Activated T-cell treated with anti-CD3 and anti-CD28 coated beads for 1 hour (primary cell): ENCODE measurements at regions not wholly inside any gene's neighbourhood (a gene's known extent, or its start where the extent isn't known, plus 50 kb on each side); places are given as distances from the start of the nearest gene placed in this dataset.

ENCODE experiments used
- DNase-seq: peaks from one replicate; pipeline ENCODE4 v3.0.0-alpha.2; 2020; ENCODE audit warnings: low read depth

DNA sequence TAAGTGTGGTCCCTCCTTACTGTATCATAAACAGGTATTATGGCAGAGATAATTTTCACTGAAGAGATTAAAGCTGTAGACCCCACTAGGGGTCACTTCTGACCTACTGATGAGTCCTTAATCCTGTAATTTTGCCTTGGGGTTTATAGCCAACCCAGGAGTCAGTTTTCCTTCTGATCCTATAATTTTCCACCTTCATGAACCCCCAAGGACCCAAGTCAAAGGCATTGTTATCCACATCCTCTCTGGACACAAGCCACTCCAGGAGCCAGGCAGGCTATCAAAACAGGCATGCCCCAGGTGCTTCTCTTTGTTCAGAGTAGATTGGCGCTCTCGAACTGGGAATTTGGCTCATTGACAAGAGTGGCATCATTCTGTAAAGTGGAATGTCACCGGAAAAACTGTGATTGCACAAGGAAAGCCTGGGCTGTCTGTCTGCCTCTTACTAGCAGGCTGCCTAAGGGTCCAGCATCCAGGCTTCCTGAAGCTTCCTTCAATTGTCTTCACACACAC is 1523.2 kb upstream of the FLRT2 start:
- no peak for DNase-seq

DNA sequence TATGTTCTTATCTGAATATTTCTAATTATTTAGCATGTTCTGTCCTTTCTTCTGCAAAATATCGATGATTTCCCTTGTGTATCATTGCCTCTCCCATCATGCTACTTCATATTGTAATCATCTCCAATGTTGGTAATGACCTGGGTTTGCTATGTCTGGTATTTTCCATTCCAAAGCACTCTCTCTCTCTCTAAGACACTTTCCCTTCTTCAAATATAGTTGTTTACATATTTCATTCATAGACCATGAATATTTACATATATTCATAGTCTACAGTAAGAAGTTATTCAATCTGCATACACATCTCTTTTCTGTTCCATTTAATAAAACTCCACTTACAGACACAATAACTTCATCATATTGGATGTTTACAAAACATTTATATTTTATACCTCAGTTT is 1516.5 kb upstream of the FLRT2 start:
- DNase-seq = no peak

GRCh38 chr14:84017495-84017894 is 1512.4 kb upstream of the FLRT2 start:
- no peak for DNase-seq

GRCh38 chr14:84021433-84021832 is 1508.5 kb upstream of the FLRT2 start:
- DNase-seq = no peak

- DNase-seq = no peak
Measured at GRCh38 chr14:84024231-84024820, 1505.6 kb upstream of the FLRT2 start.

- no peak for DNase-seq
Measured at GRCh38 chr14:84025106-84026012, 1504.6 kb upstream of the FLRT2 start.

- DNase-seq = no peak
Measured at GRCh38 chr14:84027351-84027750, 1502.6 kb upstream of the FLRT2 start.

DNA sequence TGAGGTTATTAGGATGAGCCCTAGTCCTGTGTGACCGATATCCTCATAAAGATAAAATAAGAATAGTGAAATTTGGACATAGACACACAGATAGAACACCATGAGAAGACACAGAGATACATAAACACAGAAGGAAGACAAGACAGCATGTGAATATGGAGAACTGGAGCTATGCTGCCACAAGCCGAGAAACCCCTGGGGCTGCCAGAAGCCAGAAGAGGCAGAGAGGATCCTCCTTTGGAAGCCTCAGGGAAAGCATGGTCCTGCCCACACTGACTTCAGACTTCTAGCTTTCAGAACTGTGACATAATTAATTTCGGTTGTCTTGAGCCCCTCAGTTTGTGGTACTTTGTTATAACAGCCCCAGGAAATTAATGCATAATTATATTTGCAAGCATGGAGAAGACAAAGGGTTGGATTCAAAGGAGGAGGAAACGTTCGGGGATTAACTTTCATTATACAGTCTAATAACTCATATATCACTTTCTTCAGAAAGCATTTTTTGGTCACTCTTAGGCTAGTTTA is 1501.8 kb upstream of the FLRT2 start:
- no peak for DNase-seq

DNA sequence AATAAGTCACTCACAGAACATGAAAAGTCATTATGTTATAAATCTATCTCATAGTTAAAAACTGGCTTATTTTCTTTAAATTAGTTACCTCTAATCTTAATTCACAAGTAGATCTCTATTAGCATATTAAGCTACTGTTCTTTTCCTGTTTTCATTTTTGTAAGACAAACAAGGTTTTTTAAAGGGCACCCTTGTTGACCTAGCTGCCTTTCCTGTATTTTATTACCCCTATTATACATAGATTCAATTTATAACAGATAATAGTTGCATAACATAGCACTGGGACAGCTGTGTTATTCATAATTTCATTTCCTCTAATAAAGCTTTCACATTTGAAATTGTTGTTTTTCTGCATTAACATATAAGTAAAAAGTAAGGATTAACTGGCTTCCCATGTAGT is 1500.7 kb upstream of the FLRT2 start:
- DNase-seq = no peak

GRCh38 chr14:84029720-84030119 is 1500.2 kb upstream of the FLRT2 start:
- no peak for DNase-seq

- no peak for DNase-seq
Measured at GRCh38 chr14:84036840-84037239, 1493.1 kb upstream of the FLRT2 start.

GRCh38 chr14:84037593-84037992 is 1492.4 kb upstream of the FLRT2 start:
- no peak for DNase-seq

GRCh38 chr14:84040101-84040500 is 1489.8 kb upstream of the FLRT2 start:
- DNase-seq = no peak

DNA sequence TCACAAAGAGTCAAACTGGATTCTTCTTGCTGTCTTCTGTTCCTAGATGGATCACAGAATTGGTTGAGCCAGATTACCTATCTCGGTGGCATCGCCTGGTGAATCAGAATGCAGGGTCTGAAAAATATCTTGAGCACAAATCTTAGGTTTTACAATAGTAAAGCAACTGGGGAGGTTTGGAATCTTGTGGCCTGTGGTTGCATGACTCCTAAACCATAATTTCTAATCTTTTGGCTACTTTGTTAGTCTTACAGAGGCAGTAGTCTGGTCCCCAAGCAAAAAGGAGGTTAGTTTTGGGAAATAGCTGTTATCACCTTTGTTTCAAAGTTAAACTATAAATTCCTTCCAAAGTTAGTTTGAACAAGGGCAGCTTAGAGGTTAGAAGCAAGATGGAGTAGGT is 1488.5 kb upstream of the FLRT2 start:
- no peak for DNase-seq

- no peak for DNase-seq
Measured at GRCh38 chr14:84042992-84043391, 1487.0 kb upstream of the FLRT2 start.

DNA sequence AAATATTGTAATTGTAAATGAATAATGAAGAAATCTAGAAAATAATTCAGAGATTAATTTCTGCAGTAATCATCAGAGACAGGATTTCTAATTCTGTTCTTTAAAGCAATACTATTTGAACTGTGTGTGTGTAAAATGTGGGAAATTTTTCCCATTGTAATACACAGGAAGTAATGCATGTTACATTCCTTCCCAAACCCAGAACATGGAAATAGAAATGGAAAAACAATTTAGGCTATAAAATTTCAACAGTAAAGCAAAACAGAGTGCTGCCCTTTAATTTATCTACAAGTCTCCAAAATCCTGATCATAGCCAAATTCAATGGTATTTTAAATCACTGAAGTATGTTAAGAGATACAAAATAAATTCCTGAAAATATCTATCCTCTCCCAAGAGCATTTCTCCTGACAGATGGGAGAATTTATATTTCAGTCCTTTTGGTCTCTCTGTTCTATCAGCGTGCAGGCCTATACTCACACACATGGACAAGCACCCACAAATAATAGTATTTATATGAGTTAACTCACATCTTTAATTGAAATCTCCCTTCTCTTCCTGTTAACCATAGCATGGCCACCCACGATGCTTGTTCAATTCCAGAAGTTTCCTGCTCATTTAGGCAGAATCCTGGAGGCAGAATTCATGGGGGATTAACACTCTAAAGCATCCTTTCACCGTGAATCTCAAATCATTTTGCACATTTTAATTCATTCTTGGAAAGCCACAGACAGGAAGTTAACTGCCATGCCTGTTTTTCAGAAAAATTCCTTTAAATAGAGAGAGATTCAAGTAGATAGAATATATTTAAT is 1465.4 kb upstream of the FLRT2 start:
- DNase-seq = no peak

DNA sequence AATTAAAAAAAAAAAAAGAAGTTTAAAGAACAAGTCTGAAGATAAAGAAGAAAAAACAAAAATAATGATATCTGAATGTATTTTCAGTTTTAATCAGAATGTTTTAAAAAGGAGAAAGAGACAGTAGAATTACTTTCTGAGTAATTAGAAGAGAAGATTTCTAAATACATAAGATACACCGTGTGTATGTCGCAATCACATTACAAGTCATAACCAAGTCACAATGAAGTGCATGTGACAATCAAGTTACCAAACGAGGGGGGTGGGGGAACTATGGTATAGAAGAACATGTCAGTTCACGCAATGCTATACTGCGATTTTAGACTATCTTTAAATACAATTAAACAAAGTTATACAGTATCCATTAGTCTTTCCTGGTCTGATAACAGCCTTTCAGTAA is 1464.1 kb upstream of the FLRT2 start:
- DNase-seq = no peak

- no peak for DNase-seq
Measured at GRCh38 chr14:84068288-84068687, 1461.7 kb upstream of the FLRT2 start.

DNA sequence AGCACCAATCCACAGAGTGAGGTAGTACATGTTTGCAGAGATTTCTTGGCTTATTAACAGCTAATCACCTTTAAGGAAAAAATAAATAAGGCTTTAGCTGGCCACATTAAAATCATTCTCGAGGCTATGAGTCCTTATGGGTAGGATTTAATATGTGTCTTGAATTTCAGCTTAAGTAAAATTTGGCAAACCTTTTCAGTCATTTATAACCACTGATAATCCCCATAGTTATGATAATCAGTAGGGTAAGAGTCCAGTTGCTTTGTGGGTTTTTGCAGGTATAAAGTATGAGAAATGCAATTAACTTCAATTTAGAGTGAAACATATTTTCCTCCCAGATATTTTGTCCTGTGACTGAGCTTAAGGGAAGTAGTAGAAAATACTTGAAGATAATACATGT is 1458.9 kb upstream of the FLRT2 start:
- DNase-seq = no peak

- no peak for DNase-seq
Measured at GRCh38 chr14:84074626-84075025, 1455.3 kb upstream of the FLRT2 start.

- DNase-seq = no peak
Measured at GRCh38 chr14:84080944-84081343, 1449.0 kb upstream of the FLRT2 start.

- no peak for DNase-seq
Measured at GRCh38 chr14:84084056-84084630, 1445.8 kb upstream of the FLRT2 start.
